Parathyroid adenoma (tissue), 2 donors: ENCODE measurements at regions not wholly inside any gene's neighbourhood (a gene's known extent, or its start where the extent isn't known, plus 50 kb on each side); places are given as distances from the start of the nearest gene placed in this dataset.
"Not testable (repeated sequence)": the region's sequence is repeated elsewhere in the genome, so short reads cannot be mapped to it uniquely, and the experiment has no call there.

Experiments
- H2AFZ ChIP-seq: fragments of 300-600 bp; sonication (generic); one replicate; pipeline ENCODE4 v1.7.0; 2017; ENCODE audit warnings: antibody characterized with exemption, mild to moderate bottlenecking
- H3K27ac ChIP-seq: fragments of 300-600 bp; sonication (generic); one replicate; pipeline ENCODE4 v1.7.0; 2017
- H3K27me3 ChIP-seq: fragments of 300-600 bp; sonication (generic); one replicate; pipeline ENCODE4 v1.7.0; 2017; ENCODE audit warnings: low read length; ENCODE audit not compliant: control insufficient read depth, insufficient read depth
- H3K36me3 ChIP-seq: fragments of 300-600 bp; sonication (generic); one replicate; pipeline ENCODE4 v1.7.0; 2017; ENCODE audit warnings: low read length; ENCODE audit not compliant: control insufficient read depth, insufficient read depth
- H3K4me1 ChIP-seq: fragments of 300-600 bp; sonication (generic); one replicate; pipeline ENCODE4 v1.7.0; 2017; ENCODE audit warnings: control low read depth
- H3K4me2 ChIP-seq: fragments of 300-600 bp; sonication (generic); one replicate; pipeline ENCODE4 v1.7.0; 2017; ENCODE audit warnings: low read length
- H3K4me3 ChIP-seq: fragments of 300-600 bp; sonication (generic); one replicate; pipeline ENCODE4 v1.7.0; 2017; ENCODE audit warnings: low read depth, low read length
- H3K79me2 ChIP-seq: fragments of 300-600 bp; sonication (generic); one replicate; pipeline ENCODE4 v1.7.0; 2017; ENCODE audit warnings: control low read depth
- H3K9ac ChIP-seq: fragments of 300-600 bp; sonication (generic); one replicate; pipeline ENCODE4 v1.7.0; 2017; ENCODE audit warnings: mild to moderate bottlenecking
- H3K9me3 ChIP-seq: fragments of 300-600 bp; sonication (generic); one replicate; pipeline ENCODE4 v1.7.0; 2017; ENCODE audit warnings: low read length; ENCODE audit not compliant: control insufficient read depth
- TF ChIP-seq, protein P1 (sequence below): fragments of 300-600 bp; sonication (generic); IDR thresholded peaks from one replicate; pipeline ENCODE4 v1.7.0; 2017; ENCODE audit warnings: antibody characterized with exemption, mild to moderate bottlenecking
- donor health status: primary hyperparathyroidism.

DNA sequence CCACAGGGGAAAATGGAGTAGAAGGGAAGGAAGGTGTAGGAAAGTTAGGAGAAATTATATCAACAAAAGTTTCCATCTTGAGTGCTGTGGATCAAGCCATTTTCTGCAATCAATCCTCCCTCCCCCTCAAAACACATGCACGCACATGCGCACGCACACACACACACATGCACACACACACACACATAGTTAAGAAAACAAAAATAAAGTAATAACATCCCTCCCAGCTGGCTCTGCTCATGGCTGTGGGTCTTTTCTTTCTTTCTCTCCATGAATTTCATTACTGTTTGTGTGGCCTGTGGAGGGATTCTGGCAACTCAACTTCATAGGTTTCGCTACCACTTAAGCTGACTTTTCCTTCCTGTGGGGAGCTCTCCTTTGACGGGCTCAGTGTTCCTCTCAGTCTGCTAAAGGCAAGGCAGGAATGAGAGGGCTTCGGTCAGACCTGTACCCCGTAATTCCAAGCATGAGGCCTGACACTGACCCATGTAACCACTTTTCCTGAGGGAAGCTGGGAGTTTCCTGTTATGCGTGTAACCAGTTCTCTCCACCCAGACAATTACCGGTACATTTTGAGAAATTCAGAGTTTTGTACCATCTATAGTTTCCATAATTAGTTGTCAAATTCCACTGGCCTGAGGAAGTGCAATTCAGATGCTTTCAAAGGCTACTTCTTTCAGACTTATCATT is 79.8 kb downstream of the ZNF92 start:
- H3K27ac ChIP-seq, result no peak overlapping the region
- H3K4me3 ChIP-seq, result no peak overlapping the region
- no peaks in the 10 kb centered on the region for H3K9me3 ChIP-seq
- H2AFZ ChIP-seq, result no peak overlapping the region
- no peaks in the 10 kb centered on the region for H3K36me3 ChIP-seq
- H3K27me3 ChIP-seq, result no peaks in the 10 kb centered on the region
- no peaks in the 10 kb centered on the region for H3K79me2 ChIP-seq
- H3K9ac ChIP-seq, result no peak overlapping the region
- no peak overlapping the region for H3K4me2 ChIP-seq
- H3K4me1 ChIP-seq, result no peaks in the 10 kb centered on the region
- TF ChIP-seq, protein P1, sequence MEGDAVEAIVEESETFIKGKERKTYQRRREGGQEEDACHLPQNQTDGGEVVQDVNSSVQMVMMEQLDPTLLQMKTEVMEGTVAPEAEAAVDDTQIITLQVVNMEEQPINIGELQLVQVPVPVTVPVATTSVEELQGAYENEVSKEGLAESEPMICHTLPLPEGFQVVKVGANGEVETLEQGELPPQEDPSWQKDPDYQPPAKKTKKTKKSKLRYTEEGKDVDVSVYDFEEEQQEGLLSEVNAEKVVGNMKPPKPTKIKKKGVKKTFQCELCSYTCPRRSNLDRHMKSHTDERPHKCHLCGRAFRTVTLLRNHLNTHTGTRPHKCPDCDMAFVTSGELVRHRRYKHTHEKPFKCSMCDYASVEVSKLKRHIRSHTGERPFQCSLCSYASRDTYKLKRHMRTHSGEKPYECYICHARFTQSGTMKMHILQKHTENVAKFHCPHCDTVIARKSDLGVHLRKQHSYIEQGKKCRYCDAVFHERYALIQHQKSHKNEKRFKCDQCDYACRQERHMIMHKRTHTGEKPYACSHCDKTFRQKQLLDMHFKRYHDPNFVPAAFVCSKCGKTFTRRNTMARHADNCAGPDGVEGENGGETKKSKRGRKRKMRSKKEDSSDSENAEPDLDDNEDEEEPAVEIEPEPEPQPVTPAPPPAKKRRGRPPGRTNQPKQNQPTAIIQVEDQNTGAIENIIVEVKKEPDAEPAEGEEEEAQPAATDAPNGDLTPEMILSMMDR, result no peak

DNA sequence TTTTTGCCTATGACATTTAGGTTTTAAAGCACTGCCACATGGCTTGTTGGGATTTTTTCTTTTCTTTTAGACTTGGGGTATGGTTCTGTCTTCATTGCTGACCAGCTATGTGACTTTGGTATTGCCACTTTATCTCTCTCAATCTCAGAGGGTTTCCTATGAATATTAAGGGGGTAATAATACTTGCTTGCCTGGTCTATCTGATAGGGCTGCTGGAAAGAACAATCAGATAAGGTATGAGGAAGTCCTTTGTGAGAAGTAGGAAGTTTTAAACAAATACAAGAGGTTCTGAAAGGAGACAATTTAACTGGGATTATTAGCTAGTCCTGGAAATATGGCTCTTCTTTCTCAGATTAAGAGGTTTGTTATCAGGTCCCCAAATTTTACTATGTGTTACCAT is 80.8 kb downstream of the ZNF92 start:
- no peak overlapping the region for H3K4me3 ChIP-seq
- H3K9me3 ChIP-seq, result no peaks in the 10 kb centered on the region
- no peak overlapping the region for H3K4me2 ChIP-seq
- no peaks in the 10 kb centered on the region for H3K36me3 ChIP-seq
- H3K27ac ChIP-seq, result no peak overlapping the region
- no peaks in the 10 kb centered on the region for H3K27me3 ChIP-seq
- no peaks in the 10 kb centered on the region for H3K4me1 ChIP-seq
- TF ChIP-seq, protein P1, result no peak
- no peaks in the 10 kb centered on the region for H3K79me2 ChIP-seq
- H2AFZ ChIP-seq, result no peak overlapping the region
- H3K9ac ChIP-seq, result no peak overlapping the region

DNA sequence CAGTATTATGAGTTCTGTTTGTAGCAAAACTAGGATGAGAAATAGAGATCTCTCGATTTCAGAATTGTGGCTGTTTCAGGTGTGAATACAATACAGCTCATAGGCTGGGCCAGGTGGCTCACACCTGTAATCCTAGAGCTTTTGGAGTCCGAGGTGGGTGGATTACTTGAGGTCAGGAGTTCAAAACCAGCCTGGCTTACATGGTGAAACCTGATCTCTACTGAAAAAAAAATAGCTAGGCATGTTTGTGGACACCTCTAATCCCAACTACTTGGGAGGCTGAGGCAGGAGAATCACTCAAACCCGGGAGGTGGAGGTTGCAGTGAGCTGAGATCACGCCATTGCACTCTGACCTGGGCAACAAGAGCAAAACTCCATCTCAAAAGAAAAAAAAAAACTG is 81.4 kb downstream of the ZNF92 start:
- not testable (repeated sequence) for H3K4me2 ChIP-seq, H3K79me2 ChIP-seq, H3K27ac ChIP-seq, H3K27me3 ChIP-seq, H3K9me3 ChIP-seq, H2AFZ ChIP-seq, H3K4me3 ChIP-seq, H3K9ac ChIP-seq, H3K36me3 ChIP-seq, H3K4me1 ChIP-seq

DNA sequence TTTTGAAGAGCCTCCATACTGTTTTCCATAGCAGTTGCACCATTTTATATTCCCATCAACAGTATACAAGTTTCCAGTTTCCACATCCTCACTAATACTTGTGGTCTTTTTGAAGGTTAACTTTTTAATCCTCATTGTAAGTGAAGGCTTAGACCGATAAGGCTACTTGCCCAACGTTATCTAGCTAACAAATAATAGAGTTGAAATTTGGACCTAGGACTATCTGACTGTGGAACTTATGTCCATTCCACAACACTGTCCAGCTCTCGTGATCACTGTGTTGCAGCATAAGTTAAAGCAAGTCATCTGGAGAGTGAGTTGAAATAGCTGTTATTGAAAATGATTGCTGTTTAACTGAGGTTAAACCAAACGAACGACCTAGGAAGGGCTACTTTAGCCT is 84.0 kb downstream of the ZNF92 start:
- TF ChIP-seq, protein P1, result no peak
- H3K27me3 ChIP-seq, result no peaks in the 10 kb centered on the region
- H3K4me2 ChIP-seq, result no peak overlapping the region
- no peaks in the 10 kb centered on the region for H3K9me3 ChIP-seq
- H3K79me2 ChIP-seq, result no peaks in the 10 kb centered on the region
- no peak overlapping the region for H3K9ac ChIP-seq
- no peaks in the 10 kb centered on the region for H3K36me3 ChIP-seq
- H3K4me1 ChIP-seq, result no peaks in the 10 kb centered on the region
- H3K27ac ChIP-seq, result no peak overlapping the region
- H2AFZ ChIP-seq, result no peak overlapping the region
- H3K4me3 ChIP-seq, result no peak overlapping the region

DNA sequence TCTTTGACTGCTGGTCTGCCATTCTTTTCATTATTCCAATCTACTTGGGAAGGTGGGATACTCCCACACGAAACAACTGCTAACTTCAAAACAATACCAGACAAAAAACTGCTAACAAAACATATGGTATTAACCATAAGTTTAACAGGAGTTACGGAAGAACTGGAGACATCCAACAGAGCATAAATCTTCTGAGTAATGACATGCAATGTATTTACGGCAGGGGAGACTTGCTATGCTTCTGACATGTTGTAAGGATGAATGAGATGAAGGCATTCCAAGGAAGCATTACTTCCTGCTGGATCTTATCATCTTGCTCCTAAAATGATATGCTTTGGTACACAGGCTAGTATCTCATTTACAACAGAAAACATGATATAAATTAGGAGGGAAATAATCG is 85.8 kb downstream of the ZNF92 start:
- TF ChIP-seq, protein P1, result no peak
- Histone ChIP-seq H3K27me3 (no peaks in the 10 kb centered on the region), H3K9me3 (no peaks in the 10 kb centered on the region), H3K4me3 (no peak overlapping the region), H3K27ac (no peak overlapping the region), H3K9ac (no peak overlapping the region), H2AFZ (no peak overlapping the region), H3K4me1 (no peaks in the 10 kb centered on the region), H3K79me2 (no peaks in the 10 kb centered on the region), H3K36me3 (no peaks in the 10 kb centered on the region), H3K4me2 (no peak overlapping the region)
